Myocyte (in vitro differentiated cells): ENCODE measurements at regions not wholly inside any gene's neighbourhood (a gene's known extent, or its start where the extent isn't known, plus 50 kb on each side); places are given as distances from the start of the nearest gene placed in this dataset.
"Not testable (repeated sequence)": the region's sequence is repeated elsewhere in the genome, so short reads cannot be mapped to it uniquely, and the experiment has no call there.

Source experiments
- DNase-seq: peaks from one replicate; pipeline ENCODE4 v3.0.0-alpha.2; 2012; ENCODE audit warnings: low read depth

- DNase-seq, result no peak
These were observed 58.3 kb downstream of the PDHA2 start for GRCh38 chr4:95898226-95898625.

GRCh38 chr4:95909211-95909610 lies 69.3 kb downstream of the PDHA2 start:
- DNase-seq, result no peak

- DNase-seq, result no peak
These were observed 70.9 kb downstream of the PDHA2 start for GRCh38 chr4:95910749-95911148.

GRCh38 chr4:95921470-95921869 lies 81.6 kb downstream of the PDHA2 start:
- DNase-seq, result no peak

- peak; percentile 13 for DNase-seq
These were observed 89.7 kb downstream of the PDHA2 start for GRCh38 chr4:95929448-95930064.

- DNase-seq, result no peak
These were observed 99.2 kb downstream of the PDHA2 start for GRCh38 chr4:95939141-95939540.

GRCh38 chr4:95949136-95949765 lies 109.4 kb downstream of the PDHA2 start:
- peak; percentile 8 for DNase-seq

- no peak for DNase-seq
These were observed 109.9 kb downstream of the PDHA2 start for GRCh38 chr4:95949808-95950207.

GRCh38 chr4:95952538-95952937 lies 112.6 kb downstream of the PDHA2 start:
- not testable (repeated sequence) for DNase-seq

- DNase-seq, result no peak
These were observed 116.2 kb downstream of the PDHA2 start for GRCh38 chr4:95956094-95956493.

GRCh38 chr4:95957054-95957453 lies 117.2 kb downstream of the PDHA2 start:
- no peak for DNase-seq

GRCh38 chr4:95957759-95958158 lies 117.9 kb downstream of the PDHA2 start:
- DNase-seq, result no peak

GRCh38 chr4:95959182-95959581 lies 119.3 kb downstream of the PDHA2 start:
- no peak for DNase-seq

GRCh38 chr4:95959633-95960032 lies 119.7 kb downstream of the PDHA2 start:
- DNase-seq, result no peak

- no peak for DNase-seq
These were observed 123.6 kb downstream of the PDHA2 start for GRCh38 chr4:95963456-95963855.

- DNase-seq, result no peak
These were observed 140.3 kb downstream of the PDHA2 start for GRCh38 chr4:95979961-95980876.

- no peak for DNase-seq
These were observed 141.0 kb downstream of the PDHA2 start for GRCh38 chr4:95980877-95981360.

GRCh38 chr4:95981591-95981990 lies 141.7 kb downstream of the PDHA2 start:
- no peak for DNase-seq

GRCh38 chr4:95982516-95982915 lies 142.6 kb downstream of the PDHA2 start:
- DNase-seq, result no peak

- no peak for DNase-seq
These were observed 144.2 kb downstream of the PDHA2 start for GRCh38 chr4:95984081-95984480.

- no peak for DNase-seq
These were observed 145.2 kb downstream of the PDHA2 start for GRCh38 chr4:95985051-95985450.
